Stimulated activated CD8-positive, alpha-beta memory T cell treated with anti-CD3 and anti-CD28 coated beads, Interleukin-15, amount 100 ng/mL, for 48 hours (primary cell): ENCODE measurements at regions not wholly inside any gene's neighbourhood (a gene's known extent, or its start where the extent isn't known, plus 50 kb on each side); places are given as distances from the start of the nearest gene placed in this dataset.

Source experiments
- DNase-seq, 2 donors: peaks; one replicate each; pipeline ENCODE4 v3.0.0-alpha.2; 2020; ENCODE audit warnings: low read depth in 2 of 2

DNA sequence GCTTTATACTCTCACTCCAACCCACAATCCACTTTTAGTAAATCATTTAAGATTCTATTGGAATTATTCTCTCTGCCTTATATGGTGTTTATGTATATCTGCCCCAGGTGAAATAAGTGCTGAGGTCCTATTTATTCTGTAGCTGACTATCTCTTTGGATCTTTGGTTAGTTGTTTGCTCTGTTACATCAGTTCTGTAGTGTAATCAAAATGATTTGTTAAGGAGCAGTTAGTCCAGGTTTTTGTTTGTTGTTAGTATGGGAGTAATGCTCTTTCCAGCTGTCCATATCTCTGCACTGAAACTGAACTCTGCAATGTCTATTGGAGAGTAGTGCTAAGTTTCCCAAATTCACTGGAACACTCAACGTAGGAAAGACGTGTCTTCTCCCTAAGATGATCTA, 615.8 kb downstream of the SNAPC1 start:
- no peak for DNase-seq

DNA sequence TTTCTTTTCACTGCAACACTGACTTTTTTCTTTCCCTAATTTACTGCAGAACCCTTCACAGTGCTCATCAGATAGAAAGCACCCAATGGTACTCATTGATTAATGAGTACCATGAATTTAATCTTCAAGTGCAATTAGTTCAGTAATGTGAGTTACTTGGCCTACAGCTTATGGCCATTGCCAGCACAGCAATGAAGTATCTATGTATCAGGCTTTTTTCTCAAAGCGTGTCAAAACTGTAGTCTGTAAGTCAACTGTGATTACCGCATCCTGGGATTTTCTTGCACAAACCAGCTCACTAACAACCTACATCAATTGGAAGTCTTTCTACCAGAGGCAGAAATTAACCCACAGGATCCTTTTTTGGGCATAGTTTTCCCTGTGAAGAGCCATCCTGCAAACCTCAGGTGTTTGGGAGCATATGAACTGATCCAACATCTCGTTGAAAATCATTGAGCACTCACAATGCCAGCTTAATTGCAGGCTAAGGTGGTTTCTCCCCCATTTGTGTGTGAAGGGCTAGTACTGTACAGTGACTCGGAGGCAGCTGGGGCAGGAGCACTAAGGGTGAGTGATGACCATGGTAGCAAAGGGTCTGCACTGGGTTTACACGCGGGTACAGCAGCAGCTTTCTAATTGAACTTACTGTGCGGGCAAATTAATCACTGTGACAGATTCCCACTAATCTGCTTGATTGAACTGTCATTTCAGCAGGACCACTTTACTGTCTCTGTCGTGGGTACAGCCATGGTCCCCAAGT, 619.3 kb downstream of the SNAPC1 start:
- DNase-seq, result no peak

DNA sequence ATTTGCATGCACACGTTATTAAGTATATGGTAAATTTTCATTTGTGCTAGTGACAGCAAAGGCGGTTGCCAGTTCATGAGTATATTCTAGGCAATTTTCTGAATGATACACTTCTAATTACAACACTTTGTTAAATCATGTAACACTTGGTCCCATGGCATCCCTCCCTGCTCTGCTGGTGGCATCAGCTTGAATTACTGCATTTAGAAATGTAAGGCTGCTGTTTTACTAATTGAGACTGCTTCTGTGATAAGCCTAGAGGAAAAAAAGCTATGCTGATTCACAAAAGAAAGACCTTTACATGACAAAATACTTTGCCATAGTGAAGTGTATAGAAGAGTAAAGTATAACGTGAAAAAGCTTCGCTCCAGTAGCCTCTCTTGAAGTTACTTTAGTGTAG, 636.1 kb downstream of the KCNH5 start:
- no peak for DNase-seq

DNA sequence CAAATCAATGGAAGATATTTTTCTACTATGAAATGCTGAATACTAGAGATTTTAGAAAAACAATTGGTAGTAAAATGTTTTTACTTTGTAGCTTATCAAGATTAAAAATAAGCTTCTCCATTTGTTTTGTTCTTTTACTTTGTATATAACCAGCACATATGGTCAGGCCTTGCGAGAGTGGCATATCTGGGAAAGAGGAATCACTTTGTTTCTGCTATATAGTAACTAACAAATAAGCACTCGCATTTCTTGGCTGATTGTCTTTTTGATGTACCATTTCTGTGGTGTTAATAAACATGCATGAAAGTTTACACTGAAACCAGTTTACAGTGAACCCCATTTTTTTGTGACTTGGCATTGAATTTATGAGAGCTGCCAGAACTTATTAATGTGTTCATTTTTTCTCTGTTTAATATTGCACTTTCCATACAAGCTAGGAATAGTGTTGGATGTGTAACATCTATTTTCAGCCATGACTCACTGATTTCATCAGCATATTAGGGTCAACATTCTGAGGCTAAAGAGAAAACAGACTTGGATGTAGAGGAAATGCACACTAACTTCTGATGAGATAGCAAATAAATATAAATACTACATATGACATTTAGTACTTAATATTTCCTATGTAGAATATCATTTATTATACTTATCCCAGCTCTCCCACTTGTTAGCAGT, 635.5 kb downstream of the KCNH5 start:
- DNase-seq, result no peak

DNA sequence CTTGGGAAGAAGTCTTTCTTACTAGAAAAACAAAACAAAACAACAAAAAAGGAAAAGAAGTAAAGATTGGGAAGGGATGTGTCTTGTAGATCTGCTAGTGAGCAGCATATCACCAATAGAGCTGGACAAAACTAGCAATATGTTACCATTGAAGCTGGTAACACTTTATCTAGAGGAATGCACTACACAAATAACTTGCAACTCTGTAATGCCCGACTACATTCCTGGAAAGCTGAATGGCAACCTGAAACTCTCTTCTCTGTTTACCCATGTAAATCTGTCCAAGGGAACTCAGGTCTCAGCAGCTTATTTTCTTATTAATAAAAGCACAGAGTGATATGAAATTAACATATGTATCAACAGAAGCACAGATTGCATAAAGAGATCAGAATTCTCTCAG, 624.4 kb downstream of the KCNH5 start:
- no peak for DNase-seq

DNA sequence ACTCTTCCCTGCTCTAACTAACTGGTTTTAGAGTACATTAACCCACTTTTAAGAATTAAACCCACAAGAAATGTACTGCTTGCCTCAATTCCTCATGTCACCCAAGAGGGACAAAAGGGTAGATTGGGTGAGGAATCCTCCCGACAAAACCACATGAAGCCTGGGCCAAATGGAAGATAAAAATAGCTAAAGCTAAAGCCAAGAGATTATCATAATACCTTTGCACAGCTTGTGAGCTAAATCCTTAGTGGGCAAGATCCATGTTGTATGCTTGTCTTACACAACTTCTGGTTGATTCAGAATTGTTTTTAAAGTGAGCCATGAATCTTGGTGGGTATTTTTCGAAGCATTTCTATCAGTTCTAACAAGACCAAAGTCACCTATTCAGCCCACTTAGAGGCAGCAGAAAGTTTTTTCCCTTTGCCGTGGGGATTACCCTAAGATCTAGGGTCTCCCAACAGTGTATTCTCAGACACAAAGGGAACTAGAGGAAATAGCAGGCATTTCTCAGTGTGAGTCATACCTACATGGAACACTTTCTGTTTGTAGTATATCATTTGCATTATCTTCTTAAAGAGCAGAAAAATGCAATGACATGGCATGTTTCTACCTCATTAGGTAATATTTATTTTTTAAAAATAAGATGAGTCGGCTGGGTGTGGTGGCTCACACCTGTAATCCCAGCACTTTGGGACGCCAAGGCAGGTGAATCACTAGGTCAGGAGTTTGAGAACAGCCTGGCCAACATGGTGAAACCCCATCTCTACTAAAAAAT, 616.6 kb downstream of the KCNH5 start:
- no peak for DNase-seq

DNA sequence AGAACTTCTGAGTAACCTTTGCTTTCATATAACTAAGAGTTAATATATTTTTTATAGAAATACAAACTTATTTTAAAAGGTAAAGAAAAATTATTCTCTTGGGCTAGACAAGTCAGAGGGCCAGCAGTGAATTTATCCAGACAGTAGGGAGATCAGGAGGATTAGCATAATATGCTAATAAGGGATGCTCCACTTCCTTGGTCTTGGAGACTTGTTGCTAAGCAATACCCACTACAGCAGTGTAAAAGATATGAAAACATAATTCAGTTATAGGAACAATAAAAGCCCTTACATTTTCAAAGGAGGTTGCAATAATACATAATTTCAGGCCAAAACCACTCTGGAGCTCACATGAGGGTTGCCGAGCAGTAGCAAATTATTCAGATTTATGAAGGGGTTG, 615.6 kb downstream of the KCNH5 start:
- DNase-seq, result no peak

DNA sequence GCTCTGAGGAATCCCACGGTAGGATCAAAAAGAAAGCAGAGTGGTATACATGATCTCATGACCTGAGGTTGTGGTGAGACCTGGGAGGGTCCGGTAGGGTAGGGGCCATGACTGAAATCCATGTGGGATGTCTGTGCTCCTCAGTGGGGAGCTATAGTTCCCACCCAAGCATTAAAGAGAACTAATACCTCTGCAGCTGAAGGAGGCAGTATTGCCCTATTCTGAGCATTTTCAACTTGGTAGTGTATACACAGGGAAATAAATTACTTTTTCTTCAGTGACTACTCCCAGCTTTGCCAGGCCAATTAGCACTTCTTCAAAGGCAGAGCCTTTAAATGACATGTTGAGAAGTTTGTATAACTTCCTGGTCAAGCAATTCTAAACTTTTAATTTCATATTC, 613.8 kb downstream of the KCNH5 start:
- DNase-seq, result no peak

DNA sequence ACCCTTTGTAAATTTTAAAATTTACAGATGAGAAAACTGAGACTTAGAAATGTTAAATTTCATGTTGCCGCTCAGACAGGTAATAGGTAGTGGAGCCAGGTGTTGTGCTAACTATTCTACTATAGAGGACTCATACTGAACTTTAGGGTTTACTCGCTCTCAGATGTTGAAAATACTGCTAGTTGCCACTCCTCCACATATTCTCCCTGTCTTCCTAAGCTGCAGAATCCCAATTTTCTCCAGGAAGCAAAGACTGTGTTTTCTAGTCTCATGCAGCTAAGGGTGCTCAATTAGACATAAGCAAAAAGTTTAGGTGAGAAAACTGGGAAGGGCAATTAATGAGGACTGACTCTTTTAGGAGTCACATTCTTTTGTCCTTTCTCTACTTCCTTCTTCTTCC, 612.3 kb downstream of the KCNH5 start:
- no peak for DNase-seq

DNA sequence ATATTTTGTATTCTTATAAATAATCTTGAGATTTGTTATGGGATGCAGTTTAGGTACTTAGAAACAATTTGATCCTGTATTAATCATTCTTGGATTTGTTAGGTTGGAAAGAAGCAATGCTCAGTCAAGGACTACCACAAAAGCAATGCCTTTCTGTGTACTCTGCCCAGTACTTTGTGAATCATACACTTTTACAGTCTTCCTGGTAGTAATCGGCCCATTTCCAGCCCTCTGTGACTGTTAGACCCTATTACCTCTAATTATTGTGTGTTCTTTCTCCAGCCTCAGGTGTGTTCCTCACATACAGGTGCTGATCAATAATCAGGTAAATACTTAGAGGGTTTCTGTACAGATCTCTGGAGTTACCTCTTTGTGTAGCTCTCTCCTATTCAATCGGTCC, 609.0 kb downstream of the KCNH5 start:
- no peak for DNase-seq

DNA sequence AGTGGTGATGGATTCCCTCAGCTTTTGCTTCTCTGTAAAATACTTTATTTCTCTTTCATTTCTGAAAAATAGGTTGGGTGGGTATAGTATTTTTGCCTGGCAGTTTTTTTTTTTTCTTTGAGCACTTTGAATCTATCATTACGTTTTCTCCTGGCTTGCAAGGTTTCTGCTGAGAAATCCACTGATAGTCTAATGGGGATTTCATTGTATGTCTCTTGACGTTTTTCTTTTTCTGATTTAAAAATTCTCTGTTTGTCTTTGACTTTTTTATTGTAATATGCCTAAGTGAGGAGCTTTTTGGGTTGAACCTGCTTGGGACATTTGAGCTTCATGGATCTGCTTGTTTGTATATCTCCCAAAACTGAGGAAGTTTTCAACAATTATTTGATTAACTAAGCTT, 606.0 kb downstream of the KCNH5 start:
- DNase-seq, result no peak

DNA sequence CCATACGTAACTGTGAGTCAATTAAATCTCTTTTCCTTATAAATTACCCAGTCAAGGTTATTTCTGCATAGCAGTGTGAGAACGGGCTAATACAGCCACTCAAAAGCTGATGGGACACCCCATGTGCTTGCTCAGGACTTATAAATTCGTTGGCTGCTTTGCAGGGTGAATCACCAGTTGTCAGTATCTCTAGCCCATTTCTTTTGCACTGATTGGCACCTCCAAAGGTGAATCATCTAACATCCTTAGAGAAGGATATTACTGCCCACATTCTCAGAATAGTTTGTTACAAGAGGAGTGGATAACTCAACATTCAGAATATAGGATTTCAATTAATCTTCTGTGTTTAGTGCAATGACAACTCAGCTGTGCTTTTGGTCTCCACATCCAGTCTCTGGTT, 601.5 kb downstream of the KCNH5 start:
- no peak for DNase-seq

DNA sequence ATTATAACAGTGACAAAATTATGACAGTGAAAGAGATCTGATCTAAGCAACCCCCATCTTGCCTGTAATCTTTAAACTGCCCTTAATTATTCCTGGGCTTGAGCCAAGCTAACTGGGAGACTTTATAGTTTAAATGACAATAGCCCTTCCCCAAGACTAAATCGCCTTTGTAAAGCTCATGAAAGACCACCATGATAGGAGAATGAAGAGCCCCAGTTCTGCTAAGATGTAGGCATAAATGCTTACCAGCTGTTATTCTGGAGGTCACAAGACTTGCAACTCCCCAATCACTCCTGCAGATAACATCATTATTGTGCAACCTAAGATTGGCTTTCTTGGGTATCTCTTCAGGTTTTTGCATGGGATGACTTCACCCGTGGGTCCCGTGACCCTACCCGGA, 599.7 kb downstream of the KCNH5 start:
- DNase-seq, result no peak

DNA sequence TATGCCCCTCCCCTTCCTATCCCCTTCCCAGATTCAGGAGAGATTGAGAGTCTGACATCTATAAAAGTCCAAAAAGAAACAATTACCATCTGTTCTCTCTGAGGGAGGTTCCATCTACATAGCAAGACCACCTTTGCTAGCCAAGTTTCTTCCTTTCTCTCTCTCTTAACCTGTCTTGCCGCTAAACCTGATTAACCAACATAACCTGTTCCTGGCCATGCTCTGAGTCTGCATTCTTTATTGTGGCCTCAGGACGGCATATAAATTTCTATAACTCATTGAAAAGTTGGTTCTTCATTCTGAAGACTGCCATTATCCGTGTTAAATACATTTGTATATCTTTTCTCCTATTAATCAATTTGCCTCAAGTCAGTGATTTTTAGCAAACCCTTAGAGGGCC, 594.0 kb downstream of the KCNH5 start:
- no peak for DNase-seq

DNA sequence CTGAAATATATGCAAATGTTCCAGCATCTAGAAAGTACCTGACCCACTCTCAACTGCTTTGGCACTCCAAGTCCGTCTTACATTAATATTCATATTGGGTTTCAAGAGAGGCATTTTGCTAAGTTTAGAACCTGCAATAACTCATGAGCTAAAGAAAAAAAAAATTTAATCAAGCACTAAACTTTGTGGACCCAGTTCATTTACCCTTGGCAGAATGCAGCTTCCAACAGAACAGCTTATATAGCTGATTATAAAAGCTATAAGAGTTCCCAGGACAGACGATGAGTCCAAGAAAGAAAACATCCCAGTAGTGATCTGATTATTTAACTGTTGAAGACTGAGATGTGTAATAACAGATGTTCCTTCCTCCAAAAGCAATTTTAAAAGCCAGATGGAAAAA, 592.0 kb downstream of the KCNH5 start:
- DNase-seq, result no peak

DNA sequence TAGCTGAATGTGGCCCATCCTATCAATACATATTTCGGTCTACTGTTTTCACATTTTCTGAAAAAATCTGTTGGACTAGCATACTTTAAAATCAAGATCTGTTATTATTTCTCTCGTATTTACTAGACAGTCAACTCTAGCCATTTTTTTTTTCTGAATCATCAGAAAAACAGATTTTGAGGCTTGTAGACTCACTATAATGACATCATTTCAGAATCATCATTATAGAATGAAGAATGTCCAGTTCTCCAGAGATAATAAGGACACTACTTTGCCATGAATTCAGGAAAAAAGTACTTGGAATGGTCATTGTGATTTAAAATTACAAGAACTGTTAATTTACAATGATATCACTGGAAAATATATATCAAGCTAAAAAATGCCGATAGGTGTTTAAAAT, 589.8 kb downstream of the KCNH5 start:
- no peak for DNase-seq

DNA sequence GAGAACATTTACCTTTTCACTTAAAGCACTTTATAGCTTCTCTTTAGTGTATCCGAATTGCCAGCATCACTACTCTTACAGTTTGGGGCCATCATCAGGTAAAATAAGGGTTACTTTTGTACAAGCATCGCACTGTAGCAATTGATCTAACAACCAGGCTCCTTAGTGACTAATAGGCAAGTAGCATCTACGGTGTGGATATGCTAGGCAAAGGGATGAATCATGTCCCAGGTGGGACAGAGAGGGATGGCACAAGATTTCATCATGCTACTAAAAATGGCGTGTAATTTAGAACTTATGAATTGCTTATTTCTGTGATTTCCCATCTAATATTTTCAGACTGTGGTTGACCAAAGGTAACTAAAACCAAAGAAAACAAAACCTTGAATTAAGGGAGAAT, 582.3 kb downstream of the KCNH5 start:
- no peak for DNase-seq

DNA sequence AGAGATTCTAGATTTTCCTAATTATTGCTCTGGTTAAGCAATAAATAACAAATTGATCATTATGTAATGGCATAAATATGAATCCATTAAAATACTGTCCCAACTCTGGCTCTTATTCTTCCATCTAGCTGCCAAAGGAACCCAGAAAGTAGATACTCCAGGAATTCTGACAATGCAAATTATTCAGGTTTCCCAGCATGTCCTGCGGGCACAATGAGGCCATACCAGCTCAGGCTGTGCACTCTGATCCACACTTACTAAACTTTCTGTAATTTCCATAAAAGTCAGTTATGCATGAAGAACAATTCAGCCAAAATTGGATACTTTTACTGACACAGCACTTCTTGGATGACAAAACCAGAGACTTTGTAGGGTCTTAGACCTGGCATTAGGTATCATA, 576.3 kb downstream of the KCNH5 start:
- DNase-seq, result no peak

DNA sequence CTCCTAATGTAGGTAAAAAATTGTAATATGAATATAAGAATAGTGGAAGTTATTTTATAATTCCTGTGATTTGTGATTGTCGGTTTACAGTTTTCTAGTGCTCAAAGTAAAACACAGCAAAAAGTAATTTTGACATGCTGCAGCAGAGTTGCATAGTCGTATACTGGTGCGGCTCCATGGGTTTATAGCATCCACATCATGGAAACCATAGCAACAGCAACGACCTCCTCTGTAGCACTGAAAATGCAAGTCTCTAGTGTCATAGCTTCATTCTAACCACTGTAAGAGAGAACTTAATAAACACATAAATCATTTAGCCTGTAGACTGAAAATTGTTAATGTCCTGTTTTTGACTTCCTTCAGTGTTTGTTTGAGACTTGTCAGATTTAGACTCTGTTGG, 574.3 kb downstream of the KCNH5 start:
- DNase-seq, result no peak

DNA sequence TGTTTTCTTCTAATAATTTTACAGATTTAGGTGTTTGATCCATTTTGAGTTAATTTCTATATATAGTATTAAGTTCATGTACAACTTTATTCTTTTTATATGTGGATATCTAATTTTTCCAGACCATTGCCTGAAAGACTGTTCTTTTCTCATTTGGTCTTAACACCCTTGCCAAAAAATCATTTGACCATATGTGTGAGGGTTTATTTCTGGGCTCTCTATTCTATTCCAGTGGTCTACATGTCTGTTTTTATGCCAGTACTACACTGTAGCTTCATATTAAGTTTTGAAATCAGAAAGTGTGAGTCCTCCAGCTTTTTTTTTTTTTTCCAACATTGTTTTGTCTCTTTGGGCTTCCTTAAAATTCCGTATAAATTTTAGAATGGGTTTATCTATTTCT, 554.1 kb downstream of the KCNH5 start:
- DNase-seq, result no peak

DNA sequence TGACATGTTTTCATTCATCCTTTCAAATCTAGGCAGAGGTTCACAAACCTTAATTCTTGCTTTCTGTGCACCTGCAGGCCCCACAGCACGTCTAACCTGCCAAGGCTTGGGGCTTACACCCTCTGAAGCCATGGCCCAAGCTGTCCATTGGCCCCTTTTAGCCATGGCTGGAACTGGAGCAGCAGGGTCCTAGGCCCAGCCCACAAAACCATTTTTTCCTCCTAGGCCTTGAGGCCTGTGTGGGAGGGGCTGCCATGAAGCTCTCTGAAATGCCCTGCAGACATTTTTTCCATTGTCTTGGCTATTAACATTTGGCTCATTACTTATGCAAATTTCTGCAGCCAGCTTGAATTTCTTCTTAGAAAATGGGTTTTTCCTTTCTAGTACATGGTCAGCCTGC, 547.5 kb downstream of the KCNH5 start:
- no peak for DNase-seq

DNA sequence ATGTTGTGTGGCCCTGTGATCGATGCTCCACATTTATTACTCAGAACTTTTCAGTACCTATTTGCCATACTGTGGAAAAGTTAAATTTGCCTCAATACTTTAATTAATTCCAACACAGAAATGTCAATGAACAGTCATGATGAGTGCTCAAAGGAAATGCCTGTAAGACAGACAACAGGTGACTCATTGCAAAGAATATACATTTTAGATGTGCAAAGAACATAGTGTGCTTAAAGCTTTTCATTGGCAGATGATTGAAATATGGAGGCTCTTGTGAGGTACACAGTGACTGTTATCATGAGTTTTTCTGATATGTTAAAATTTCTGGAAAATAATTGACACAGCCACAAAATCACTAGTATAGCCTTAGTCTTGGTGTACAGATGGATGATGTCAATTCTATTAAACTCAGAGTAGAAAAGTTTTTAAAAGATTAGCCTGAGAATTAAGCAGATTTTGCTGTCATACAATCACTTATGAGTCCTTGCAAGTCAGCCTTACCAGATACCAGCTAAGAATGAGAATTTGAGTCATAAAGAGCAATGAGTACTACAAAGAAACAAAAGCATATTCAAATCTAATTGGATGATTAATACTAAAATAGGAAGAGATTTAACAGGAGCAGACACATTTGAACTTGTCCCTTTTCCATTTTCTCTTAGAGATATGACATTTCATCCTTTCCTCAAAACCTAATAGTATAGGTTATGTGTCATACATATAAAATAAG, 544.1 kb downstream of the KCNH5 start:
- DNase-seq, result no peak
